H1 (cell line): ENCODE measurements at regions not wholly inside any gene's neighbourhood (a gene's known extent, or its start where the extent isn't known, plus 50 kb on each side); places are given as distances from the start of the nearest gene placed in this dataset.

Experiments used
- CTCF ChIA-PET: fragments of 300-600 bp; sonication (Branson Sonifier 250); formaldehyde crosslinking; loops from one replicate; lab custom pipeline; 2021; ENCODE audit not compliant: partially characterized antibody; lab: Charles Lee
- POLR2A ChIA-PET: fragments of 300-600 bp; sonication (Branson Sonifier 250); formaldehyde crosslinking; loops from one replicate; lab custom pipeline; 2021; ENCODE audit warnings: inconsistent platforms; ENCODE audit not compliant: partially characterized antibody; lab: Charles Lee
- DNase-seq, 2 experiments: peaks; one replicate each; pipeline versions ENCODE4 v3.0.0 to v3.0.0-alpha.2; 2010 to 2022; ENCODE audit warnings: low spot score in 2 of 2, low read depth in 1 of 2, mixed read lengths in 1 of 2
- FAIRE-seq: peaks from 2 replicates; lab custom pipeline; 2011; peaks lifted over from hg19 to GRCh38; lab: Jason Lieb, UNC
- H2AFZ ChIP-seq: 2 replicates; pipeline ENCODE4 v1.8.1; 2012; ENCODE audit warnings: low read length, inconsistent platforms
- H2AK5ac ChIP-seq: 2 replicates; pipeline ENCODE4 v1.6.1; 2013; ENCODE audit warnings: low read depth, low read length
- H2BK120ac ChIP-seq: replicated peaks from 2 replicates; pipeline ENCODE3; 2013; ENCODE audit warnings: low read depth, low read length, inconsistent platforms
- H2BK12ac ChIP-seq: 2 replicates; pipeline ENCODE4 v1.6.1; 2013; ENCODE audit warnings: low read depth, low read length
- H2BK15ac ChIP-seq: 2 replicates; pipeline ENCODE4 v1.6.1; 2013; ENCODE audit warnings: low read length
- H2BK20ac ChIP-seq: 2 replicates; pipeline ENCODE4 v1.6.1; 2013; ENCODE audit warnings: low read length
- H2BK5ac ChIP-seq: 2 replicates; pipeline ENCODE4 v1.6.1; 2013; ENCODE audit warnings: low read depth, low read length
- H3K14ac ChIP-seq: 2 replicates; pipeline ENCODE4 v1.6.1; 2013; ENCODE audit warnings: inconsistent platforms; ENCODE audit not compliant: insufficient read length
- H3K18ac ChIP-seq: 2 replicates; pipeline ENCODE4 v1.6.1; 2013; ENCODE audit warnings: low read length; ENCODE audit errors: extremely low read depth
- H3K23ac ChIP-seq: 2 replicates; pipeline ENCODE4 v1.6.1; 2013; ENCODE audit warnings: inconsistent platforms; ENCODE audit not compliant: insufficient read length
- H3K23me2 ChIP-seq: 2 replicates; pipeline ENCODE4 v1.6.1; 2013; ENCODE audit warnings: low read depth, low read length
- H3K27ac ChIP-seq: 2 replicates; pipeline ENCODE4 v1.6.1; 2011; ENCODE audit warnings: low read depth, low read length, inconsistent platforms
- H3K27me3 ChIP-seq, 4 experiments: replicated peaks in 1 of 4; 1 replicate in 1 of 4; 2 replicates in 3 of 4; pipeline versions ENCODE4 v1.6.1 to v1.8.1; 2011 to 2013; ENCODE audit warnings: low read length in 3 of 4, mild to moderate bottlenecking in 3 of 4, inconsistent platforms in 2 of 4, mixed read lengths in 2 of 4, moderate library complexity in 1 of 4; ENCODE audit not compliant: control insufficient read depth in 3 of 4, insufficient read depth in 3 of 4; ENCODE audit errors: extremely low read depth in 1 of 4
- H3K36me3 ChIP-seq, 4 experiments: 2 replicates each; pipeline versions ENCODE4 v1.6.1 to v1.8.1; 2011 to 2013; ENCODE audit warnings: mild to moderate bottlenecking in 4 of 4, low read length in 3 of 4, moderate library complexity in 2 of 4, control low read depth in 1 of 4, inconsistent platforms in 1 of 4; ENCODE audit not compliant: insufficient read depth in 4 of 4, control insufficient read depth in 2 of 4
- H3K4ac ChIP-seq: replicated peaks from 2 replicates; pipeline ENCODE3; 2013; ENCODE audit warnings: low read length, low read depth, mixed read lengths, inconsistent platforms; ENCODE audit not compliant: insufficient read length
- H3K4me1 ChIP-seq, 4 experiments: replicated peaks in 1 of 4; 1 replicate in 1 of 4; 2 replicates in 3 of 4; pipeline versions ENCODE4 v1.6.1 to v1.8.1; 2011 to 2013; ENCODE audit warnings: low read length in 3 of 4, inconsistent platforms in 2 of 4, mixed read lengths in 1 of 4; ENCODE audit not compliant: insufficient read depth in 4 of 4, control insufficient read depth in 3 of 4
- H3K4me2 ChIP-seq, 2 experiments: 2 replicates each; pipeline versions ENCODE4 v1.6.1 to v1.8.1; 2011 to 2013; ENCODE audit warnings: low read depth in 2 of 2, low read length in 2 of 2, control low read depth in 1 of 2, inconsistent platforms in 1 of 2, mild to moderate bottlenecking in 1 of 2; ENCODE audit not compliant: insufficient read depth in 1 of 2
- H3K4me3 ChIP-seq, 4 experiments: fragments of 200-600, 300-600 bp in 1 of 4; sonication (generic), shearing (Covaris generic), sonication (Bioruptor Twin) in 1 of 4; 2 replicates each; pipeline versions ENCODE4 v1.5.1 to v1.8.1; 2011 to 2016; ENCODE audit warnings: low read length in 4 of 4, low read depth in 3 of 4, control low read depth in 2 of 4, inconsistent platforms in 2 of 4, mild to moderate bottlenecking in 2 of 4, mixed read lengths in 1 of 4, moderate library complexity in 1 of 4; ENCODE audit not compliant: insufficient read depth in 2 of 4; ENCODE audit errors: extremely low read depth in 1 of 4
- H3K56ac ChIP-seq: replicated peaks from 2 replicates; pipeline ENCODE3; 2013; ENCODE audit warnings: low read depth, mild to moderate bottlenecking, mixed read lengths, low read length, inconsistent platforms; ENCODE audit not compliant: insufficient read length
- H3K79me1 ChIP-seq: 2 replicates; pipeline ENCODE4 v1.6.1; 2013; ENCODE audit warnings: low read depth, low read length, control low read depth
- H3K79me2 ChIP-seq, 2 experiments: 2 replicates each; pipeline versions ENCODE4 v1.6.1 to v1.8.1; 2012 to 2013; ENCODE audit warnings: low read length in 2 of 2, mild to moderate bottlenecking in 2 of 2, inconsistent platforms in 1 of 2; ENCODE audit not compliant: insufficient read depth in 2 of 2, control insufficient read depth in 1 of 2
- H3K9ac ChIP-seq, 4 experiments: replicated peaks in 1 of 4; 1 replicate in 1 of 4; 2 replicates in 3 of 4; pipeline versions ENCODE4 v1.6.1 to v1.8.1; 2011 to 2013; ENCODE audit warnings: low read depth in 3 of 4, low read length in 3 of 4, control low read depth in 2 of 4, mild to moderate bottlenecking in 2 of 4, moderate library complexity in 2 of 4, inconsistent platforms in 1 of 4; ENCODE audit errors: extremely low read depth in 1 of 4
- H3K9me3 ChIP-seq, 2 experiments: 2 replicates each; pipeline versions ENCODE4 v1.6.1 to v1.8.1; 2012 to 2013; ENCODE audit warnings: mild to moderate bottlenecking in 2 of 2, moderate library complexity in 2 of 2, control low read depth in 1 of 2, inconsistent platforms in 1 of 2, low read depth in 1 of 2, low read length in 1 of 2, mixed read lengths in 1 of 2; ENCODE audit not compliant: insufficient read depth in 2 of 2
- H4K20me1 ChIP-seq, 2 experiments: replicated peaks in 1 of 2; 2 replicates each; pipeline versions ENCODE3 to v1.8.1; 2011 to 2013; ENCODE audit warnings: inconsistent platforms in 2 of 2, low read length in 2 of 2, mild to moderate bottlenecking in 1 of 2; ENCODE audit not compliant: insufficient read depth in 2 of 2, control insufficient read depth in 1 of 2
- H4K5ac ChIP-seq: 2 replicates; pipeline ENCODE4 v1.6.1; 2013; ENCODE audit warnings: low read length, low read depth, mixed read lengths, inconsistent platforms; ENCODE audit not compliant: insufficient read length
- H4K8ac ChIP-seq: 2 replicates; pipeline ENCODE4 v1.8.0; 2013; ENCODE audit warnings: mild to moderate bottlenecking, moderate library complexity, low read length, inconsistent platforms; ENCODE audit not compliant: insufficient read depth; ENCODE audit errors: extremely low read depth
- H4K91ac ChIP-seq: replicated peaks from 2 replicates; pipeline ENCODE3; 2013; ENCODE audit warnings: low read length, mixed read lengths, inconsistent platforms; ENCODE audit not compliant: insufficient read length
- ATF2 ChIP-seq: IDR thresholded peaks from 2 replicates; pipeline ENCODE4 v1.6.1; 2012; ENCODE audit warnings: low read length, inconsistent platforms
- ATF3 ChIP-seq: IDR thresholded peaks from 2 replicates; pipeline ENCODE4 v1.6.1; 2011; ENCODE audit warnings: low read depth, mild to moderate bottlenecking, low read length; ENCODE audit not compliant: insufficient read depth
- CBX5 ChIP-seq: fragments of 300-800, 300-1000 bp; sonication (generic); IDR thresholded peaks from 2 replicates; pipeline ENCODE4 v1.7.1; 2016; ENCODE audit warnings: antibody characterized with exemption, low read length, low read depth
- EGR1 ChIP-seq: IDR thresholded peaks from 2 replicates; pipeline ENCODE4 v1.6.1; 2011; ENCODE audit warnings: low read depth, low read length, borderline replicate concordance
- HDAC6 ChIP-seq: IDR thresholded peaks from one replicate; pipeline ENCODE4 v1.7.1; 2012; ENCODE audit warnings: low read depth, mild to moderate bottlenecking, inconsistent platforms, low read length, moderate library complexity
- KDM4A ChIP-seq: IDR thresholded peaks from one replicate; pipeline ENCODE4 v1.7.1; 2012; ENCODE audit warnings: low read depth, mild to moderate bottlenecking, moderate library complexity, low read length, inconsistent platforms; ENCODE audit not compliant: severe bottlenecking
- MAX ChIP-seq: IDR thresholded peaks from 2 replicates; pipeline ENCODE4 v1.6.1; 2012; ENCODE audit warnings: inconsistent platforms
- POLR2A ChIP-seq, 2 experiments: IDR thresholded peaks; 1 replicate in 1 of 2; 2 replicates in 1 of 2; pipeline ENCODE4 v1.6.1; 2011; ENCODE audit warnings: low read depth in 2 of 2, low read length in 2 of 2, mild to moderate bottlenecking in 2 of 2; ENCODE audit errors: control extremely low read depth in 1 of 2
- RFX5 ChIP-seq: IDR thresholded peaks from 2 replicates; pipeline ENCODE4 v1.6.1; 2011; ENCODE audit warnings: low read depth, low read length, improper control_type of control experiment, borderline replicate concordance
- RXRA ChIP-seq: IDR thresholded peaks from 2 replicates; pipeline ENCODE4 v1.6.1; 2011; ENCODE audit warnings: low read depth, mild to moderate bottlenecking, low read length, moderate library complexity; ENCODE audit not compliant: insufficient read depth
- SP4 ChIP-seq: IDR thresholded peaks from 2 replicates; pipeline ENCODE4 v1.6.1; 2012; ENCODE audit warnings: low read length, inconsistent platforms
- SRF ChIP-seq: IDR thresholded peaks from 2 replicates; pipeline ENCODE4 v1.6.1; 2011; ENCODE audit warnings: mild to moderate bottlenecking, low read depth, low read length, moderate library complexity
- YY1 ChIP-seq: IDR thresholded peaks from 2 replicates; pipeline ENCODE4 v1.6.1; 2011; ENCODE audit warnings: low read depth, mild to moderate bottlenecking, low read length
- ZNF274 ChIP-seq: IDR thresholded peaks from 2 replicates; pipeline ENCODE4 v1.7.0; 2012; ENCODE audit warnings: low read length, borderline replicate concordance; ENCODE audit errors: extremely low read depth
- WGBS, 2 experiments: shearing (Covaris generic) in 1 of 2; methylation state at CpG; one replicate each; pipeline versions ENCODE4 v1.1.6 to v1.1.7; 2013 to 2015; ENCODE audit warnings: low lambda C conversion rate in 2 of 2, mixed read lengths in 2 of 2, inconsistent platforms in 1 of 2, low coverage in 1 of 2, missing lambda C conversion rate in 1 of 2; ENCODE audit not compliant: insufficient replicate concordance in 2 of 2, insufficient coverage in 1 of 2, insufficient read length in 1 of 2; ENCODE audit errors: extremely low coverage in 1 of 2, missing lambda C conversion rate in 1 of 2; 5-methylcytosine and 5-hydroxymethylcytosine counted together

- Histone ChIP-seq H4K8ac (no peak overlapping the region), H3K27ac (no peak overlapping the region), H3K23ac (no peak overlapping the region), H4K5ac (no peak overlapping the region), H2AFZ (no peak overlapping the region), H3K27me3 (no peaks in the 10 kb centered on the region), H3K79me1 (no peaks in the 10 kb centered on the region), H3K4me1 (no peaks in the 10 kb centered on the region), H3K4me2 (no peak overlapping the region), H3K14ac (no peak overlapping the region), H2BK120ac (no peak overlapping the region), H3K36me3 (no peaks in the 10 kb centered on the region), H3K18ac (no peak overlapping the region), H2BK20ac (no peak overlapping the region), H3K56ac (no peak overlapping the region), H4K20me1 (no peaks in the 10 kb centered on the region), H2BK12ac (no peak overlapping the region), H2BK15ac (no peak overlapping the region), H3K79me2 (no peaks in the 10 kb centered on the region), H3K23me2 (no peaks in the 10 kb centered on the region), H3K4me3 (no peak overlapping the region), H2BK5ac (no peak overlapping the region), H3K9ac (no peak overlapping the region), H4K91ac (no peak overlapping the region), H3K4ac (no peak overlapping the region), H3K9me3 (no peaks in the 10 kb centered on the region), H2AK5ac (no peak overlapping the region)
- no peak for TF ChIP-seq POLR2A (IDR thresholded peaks at IDR 0.05; ENCODE audit: control extremely low read depth in 1 of 2, low read depth in 2 of 2, low read length in 2 of 2)
- TF ChIP-seq ATF3: no peak
- TF ChIP-seq MAX: no peak
- TF ChIP-seq HDAC6: no peak
- no peak for TF ChIP-seq KDM4A
- TF ChIP-seq ZNF274: no peak
- no peak for TF ChIP-seq YY1
- no peak for TF ChIP-seq RFX5
- TF ChIP-seq CBX5: no peak
- TF ChIP-seq EGR1: no peak
- no peak for TF ChIP-seq ATF2
- TF ChIP-seq SP4: no peak
- no peak for TF ChIP-seq RXRA
- no peak for TF ChIP-seq SRF
- FAIRE-seq: no peak
- 91% methylated on average over 4 of the region's 4 CpGs; no CpG with 5 or more reads in 1 of the 2 experiments for WGBS, 2 experiments
- DNase-seq: no peak
- CTCF ChIA-PET: no interaction called here
- POLR2A ChIA-PET: no interaction called here
Observed at GRCh38 chr13:87859261-87859660, 188.1 kb downstream of the SLITRK5 start.
